H9 (cell line): ENCODE measurements at regions not wholly inside any gene's neighbourhood (a gene's known extent, or its start where the extent isn't known, plus 50 kb on each side); places are given as distances from the start of the nearest gene placed in this dataset.

ENCODE experiments used
- DNase-seq: peaks from one replicate; pipeline ENCODE4 v3.0.0-alpha.2; 2017
- H2AFZ ChIP-seq: one replicate; pipeline ENCODE4 v1.6.1; 2013; ENCODE audit warnings: mild to moderate bottlenecking, low read length, control low read depth, moderate library complexity
- H2AK5ac ChIP-seq: 2 replicates; pipeline ENCODE4 v1.6.1; 2013; ENCODE audit warnings: low read length, control low read depth, mixed read lengths; ENCODE audit not compliant: insufficient read length
- H2BK120ac ChIP-seq: one replicate; pipeline ENCODE4 v1.6.1; 2013; ENCODE audit warnings: low read depth, mild to moderate bottlenecking, low read length, control low read depth, inconsistent platforms; ENCODE audit not compliant: poor library complexity, severe bottlenecking
- H2BK12ac ChIP-seq: 2 replicates; pipeline ENCODE4 v1.6.1; 2013; ENCODE audit warnings: low read length, control low read depth, mixed read lengths, low read depth; ENCODE audit not compliant: insufficient read length
- H2BK15ac ChIP-seq: 2 replicates; pipeline ENCODE4 v1.6.1; 2013; ENCODE audit warnings: low read depth, low read length, control low read depth
- H2BK20ac ChIP-seq: one replicate; pipeline ENCODE4 v1.6.1; 2013; ENCODE audit warnings: low read depth, mild to moderate bottlenecking, low read length, control low read depth, inconsistent platforms; ENCODE audit not compliant: poor library complexity, severe bottlenecking
- H2BK5ac ChIP-seq: 2 replicates; pipeline ENCODE4 v1.6.1; 2013; ENCODE audit warnings: low read length, control low read depth, mixed read lengths; ENCODE audit not compliant: insufficient read length
- H3K14ac ChIP-seq: 2 replicates; pipeline ENCODE4 v1.6.1; 2013; ENCODE audit warnings: low read length, control low read depth; ENCODE audit not compliant: insufficient read depth
- H3K18ac ChIP-seq: 2 replicates; pipeline ENCODE4 v1.6.1; 2013; ENCODE audit warnings: low read depth, mild to moderate bottlenecking, mixed read lengths, low read length, control low read depth; ENCODE audit not compliant: insufficient read length
- H3K23ac ChIP-seq: 2 replicates; pipeline ENCODE4 v1.6.1; 2013; ENCODE audit warnings: low read length, control low read depth, mixed read lengths, low read depth; ENCODE audit not compliant: insufficient read length
- H3K23me2 ChIP-seq: 2 replicates; pipeline ENCODE4 v1.6.1; 2013; ENCODE audit warnings: low read depth, mild to moderate bottlenecking, mixed read lengths, low read length, control low read depth; ENCODE audit not compliant: insufficient read length, poor library complexity, severe bottlenecking
- H3K27ac ChIP-seq: 2 replicates; pipeline ENCODE4 v1.5.1; 2013; ENCODE audit warnings: low read length, control low read depth, mixed read lengths, low read depth; ENCODE audit not compliant: insufficient read length
- H3K27me3 ChIP-seq: 2 replicates; pipeline ENCODE4 v1.6.1; 2013; ENCODE audit warnings: low read length, control low read depth, inconsistent platforms; ENCODE audit not compliant: insufficient read depth
- H3K4ac ChIP-seq: 2 replicates; pipeline ENCODE4 v1.6.1; 2013; ENCODE audit warnings: low read depth, mild to moderate bottlenecking, control low read depth, inconsistent platforms, low read length, moderate library complexity
- H3K4me1 ChIP-seq: 2 replicates; pipeline ENCODE4 v1.6.1; 2013; ENCODE audit warnings: low read length, control low read depth, inconsistent platforms; ENCODE audit not compliant: insufficient read depth
- H3K4me2 ChIP-seq: 2 replicates; pipeline ENCODE4 v1.6.1; 2013; ENCODE audit warnings: low read length, control low read depth, mixed read lengths; ENCODE audit not compliant: insufficient read length, insufficient read depth
- H3K56ac ChIP-seq: 2 replicates; pipeline ENCODE4 v1.6.1; 2013; ENCODE audit warnings: low read depth, mild to moderate bottlenecking, mixed read lengths, low read length, control low read depth; ENCODE audit not compliant: insufficient read length
- H3K79me1 ChIP-seq: 2 replicates; pipeline ENCODE4 v1.6.1; 2013; ENCODE audit warnings: low read depth, mild to moderate bottlenecking, moderate library complexity, low read length, control low read depth, inconsistent platforms; ENCODE audit not compliant: insufficient read depth, poor library complexity, severe bottlenecking
- H3K79me2 ChIP-seq: 2 replicates; pipeline ENCODE4 v1.6.1; 2013; ENCODE audit warnings: low read length, control low read depth, inconsistent platforms; ENCODE audit not compliant: insufficient read depth
- H3K9ac ChIP-seq: 2 replicates; pipeline ENCODE4 v1.6.1; 2013; ENCODE audit warnings: low read length, control low read depth, mixed read lengths; ENCODE audit not compliant: insufficient read length; ENCODE audit errors: extremely low read depth
- H3K9me3 ChIP-seq: one replicate; pipeline ENCODE4 v1.6.1; 2013; ENCODE audit warnings: low read depth, low read length, inconsistent platforms; ENCODE audit not compliant: control insufficient read depth
- H3T11ph ChIP-seq: one replicate; pipeline ENCODE4 v1.6.1; 2013; ENCODE audit warnings: mild to moderate bottlenecking, low read length, control low read depth, inconsistent platforms
- H4K20me1 ChIP-seq: one replicate; pipeline ENCODE4 v1.6.1; 2013; ENCODE audit not compliant: control insufficient read depth, insufficient read length, insufficient read depth
- H4K5ac ChIP-seq: 2 replicates; pipeline ENCODE4 v1.6.1; 2013; ENCODE audit warnings: low read depth, mild to moderate bottlenecking, mixed read lengths, low read length, control low read depth; ENCODE audit not compliant: insufficient read length
- H4K8ac ChIP-seq: replicated peaks from 2 replicates; pipeline ENCODE4 v1.6.1; 2013; ENCODE audit warnings: low read length, control low read depth, mixed read lengths, low read depth; ENCODE audit not compliant: insufficient read length
- H4K91ac ChIP-seq: 2 replicates; pipeline ENCODE4 v1.6.1; 2013; ENCODE audit warnings: low read depth, mild to moderate bottlenecking, moderate library complexity, mixed read lengths, low read length, control low read depth; ENCODE audit not compliant: insufficient read length
- H3K27ac Mint-ChIP-seq, 3 experiments: 2 replicates in 2 of 3; 3 replicates in 1 of 3; pipeline ENCODE4 v1.8.0; 2020 to 2021; ENCODE audit warnings: mixed read lengths in 3 of 3, mild to moderate bottlenecking in 1 of 3, moderate library complexity in 1 of 3
- H3K27me3 Mint-ChIP-seq: 2 replicates; pipeline ENCODE4 v1.8.0; 2021; ENCODE audit warnings: low read depth, mild to moderate bottlenecking, moderate library complexity, mixed read lengths
- H3K36me3 Mint-ChIP-seq, 3 experiments: 2 replicates in 2 of 3; 3 replicates in 1 of 3; pipeline ENCODE4 v1.8.0; 2020 to 2021; ENCODE audit warnings: low read depth in 3 of 3, mixed read lengths in 3 of 3; ENCODE audit not compliant: insufficient read depth in 1 of 3
- H3K4me1 Mint-ChIP-seq, 2 experiments: 2 replicates each; pipeline ENCODE4 v1.8.0; 2020; ENCODE audit warnings: mixed read lengths in 2 of 2
- H3K4me3 Mint-ChIP-seq, 2 experiments: 2 replicates in 1 of 2; 3 replicates in 1 of 2; pipeline ENCODE4 v1.8.0; 2020 to 2021; ENCODE audit warnings: mild to moderate bottlenecking in 2 of 2, mixed read lengths in 2 of 2, moderate library complexity in 1 of 2
- H3K9me3 Mint-ChIP-seq, 2 experiments: 2 replicates in 1 of 2; 3 replicates in 1 of 2; pipeline ENCODE4 v1.8.0; 2020; ENCODE audit warnings: mild to moderate bottlenecking in 2 of 2, mixed read lengths in 2 of 2, moderate library complexity in 1 of 2
- TF ChIP-seq, protein P1 (sequence below): fragments of 200-600 bp; sonication (generic); conservative IDR thresholded peaks from 3 replicates; pipeline ENCODE4 v1.8.0; 2021; ENCODE audit warnings: antibody characterized with exemption, mild to moderate bottlenecking

GRCh38 chr10:88089498-88089897 lies 226.1 kb downstream of the PTEN start:
- Histone ChIP-seq H3K14ac (no peak overlapping the region), H3K4me2 (no peak overlapping the region), H3K9ac (no peak overlapping the region), H4K8ac (no peak overlapping the region), H2BK20ac (no peak overlapping the region), H3K23me2 (no peaks in the 10 kb centered on the region), H2BK12ac (no peak overlapping the region), H4K5ac (no peak overlapping the region), H3K9me3 (no peaks in the 10 kb centered on the region), H2BK15ac (no peak overlapping the region), H2BK5ac (no peak overlapping the region), H3K27me3 (no peaks in the 10 kb centered on the region), H3K79me2 (no peaks in the 10 kb centered on the region), H2AK5ac (no peak overlapping the region), H3T11ph (no peak overlapping the region), H3K79me1 (no peaks in the 10 kb centered on the region), H3K27ac (no peak overlapping the region), H3K18ac (no peak overlapping the region), H2AFZ (no peak overlapping the region), H3K4ac (no peak overlapping the region), H4K20me1 (no peaks in the 10 kb centered on the region), H3K56ac (no peak overlapping the region), H3K23ac (no peak overlapping the region), H4K91ac (no peak overlapping the region), H3K4me1 (no peaks in the 10 kb centered on the region), H2BK120ac (no peak overlapping the region)
- TF ChIP-seq, protein P1, sequence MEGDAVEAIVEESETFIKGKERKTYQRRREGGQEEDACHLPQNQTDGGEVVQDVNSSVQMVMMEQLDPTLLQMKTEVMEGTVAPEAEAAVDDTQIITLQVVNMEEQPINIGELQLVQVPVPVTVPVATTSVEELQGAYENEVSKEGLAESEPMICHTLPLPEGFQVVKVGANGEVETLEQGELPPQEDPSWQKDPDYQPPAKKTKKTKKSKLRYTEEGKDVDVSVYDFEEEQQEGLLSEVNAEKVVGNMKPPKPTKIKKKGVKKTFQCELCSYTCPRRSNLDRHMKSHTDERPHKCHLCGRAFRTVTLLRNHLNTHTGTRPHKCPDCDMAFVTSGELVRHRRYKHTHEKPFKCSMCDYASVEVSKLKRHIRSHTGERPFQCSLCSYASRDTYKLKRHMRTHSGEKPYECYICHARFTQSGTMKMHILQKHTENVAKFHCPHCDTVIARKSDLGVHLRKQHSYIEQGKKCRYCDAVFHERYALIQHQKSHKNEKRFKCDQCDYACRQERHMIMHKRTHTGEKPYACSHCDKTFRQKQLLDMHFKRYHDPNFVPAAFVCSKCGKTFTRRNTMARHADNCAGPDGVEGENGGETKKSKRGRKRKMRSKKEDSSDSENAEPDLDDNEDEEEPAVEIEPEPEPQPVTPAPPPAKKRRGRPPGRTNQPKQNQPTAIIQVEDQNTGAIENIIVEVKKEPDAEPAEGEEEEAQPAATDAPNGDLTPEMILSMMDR = no peak
- no peaks in the 10 kb centered on the region for H3K27me3 Mint-ChIP-seq
- H3K27ac Mint-ChIP-seq = no peak overlapping the region
- H3K4me3 Mint-ChIP-seq = no peak overlapping the region
- DNase-seq = no peak
- no peaks in the 10 kb centered on the region for H3K36me3 Mint-ChIP-seq
- no peaks in the 10 kb centered on the region for H3K4me1 Mint-ChIP-seq
- H3K9me3 Mint-ChIP-seq = no peaks in the 10 kb centered on the region
